ENCODE measurements at regions not wholly inside any gene's neighbourhood (a gene's known extent, or its start where the extent isn't known, plus 50 kb on each side); places are given as distances from the start of the nearest gene placed in this dataset.
"Not testable (repeated sequence)": the region's sequence is repeated elsewhere in the genome, so short reads cannot be mapped to it uniquely, and the experiment has no call there.

GRCh38 chr3:127045435-127046045, 62.6 kb downstream of the PLXNA1 start:
- DNase-seq (ENCODE audit: low spot score) (no peak), ATAC-seq (ENCODE audit: low FRiP score) (no peak)
- TF ChIP-seq CTCF (IDR thresholded peaks at IDR 0.05): no peak

GRCh38 chr3:127046690-127047089, 63.8 kb downstream of the PLXNA1 start:
- not testable (repeated sequence) for ATAC-seq (ENCODE audit: low FRiP score); DNase-seq (ENCODE audit: low spot score)

- no peak for TF ChIP-seq CTCF (IDR thresholded peaks at IDR 0.05)
- ATAC-seq (ENCODE audit: low FRiP score) (no peak), DNase-seq (ENCODE audit: low spot score) (no peak)
Measured at GRCh38 chr3:127049393-127049792, 66.5 kb downstream of the PLXNA1 start.

DNA sequence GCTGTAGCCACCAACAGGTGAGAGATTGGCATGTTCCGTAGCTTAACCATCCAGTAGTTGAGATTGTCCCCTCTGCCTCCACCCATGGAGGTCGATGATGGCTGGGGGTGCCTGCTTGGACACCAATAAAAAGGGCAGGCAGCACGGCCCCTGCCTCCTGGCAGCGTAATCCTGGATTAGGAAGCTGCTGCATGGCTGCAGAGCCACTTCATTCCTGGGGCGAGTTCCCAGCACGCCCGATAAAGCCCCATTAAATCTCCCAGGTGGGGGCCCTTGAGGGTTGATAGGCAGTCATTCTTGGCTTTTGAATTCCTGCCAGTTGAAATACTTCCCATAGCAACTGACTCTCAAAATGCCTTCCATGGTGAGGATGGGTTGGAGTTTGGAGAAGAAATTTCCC, 67.8 kb downstream of the PLXNA1 start:
- ATAC-seq (ENCODE audit: low FRiP score) (no peak), DNase-seq (ENCODE audit: low spot score) (no peak)
- TF ChIP-seq CTCF (IDR thresholded peaks at IDR 0.05): no peak

DNA sequence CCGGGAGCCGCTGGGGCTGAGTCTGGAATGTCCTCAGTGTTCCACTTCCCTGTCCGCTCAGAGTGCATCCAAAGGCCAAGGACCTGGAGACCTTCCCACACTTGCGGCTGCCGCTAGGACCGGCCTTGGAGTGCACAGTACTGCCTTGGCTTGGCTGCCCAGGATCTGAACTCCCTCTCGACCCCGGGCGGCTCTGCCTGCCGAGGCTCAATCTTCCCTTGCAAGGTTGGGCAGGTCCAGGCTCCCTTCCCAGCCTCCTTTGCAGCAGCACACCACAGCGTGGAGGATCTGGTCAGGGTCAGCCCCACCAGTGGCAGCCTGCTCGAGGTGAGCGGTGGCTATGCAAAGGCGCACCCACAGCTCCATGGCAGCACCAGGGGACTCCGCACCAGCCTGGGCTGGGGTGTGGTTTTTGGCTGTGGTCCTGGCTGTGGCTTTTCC, 69.2 kb downstream of the PLXNA1 start:
- DNase-seq (ENCODE audit: low spot score) (no peak), ATAC-seq (ENCODE audit: low FRiP score) (no peak)

GRCh38 chr3:127053026-127053425, 70.1 kb downstream of the PLXNA1 start:
- ATAC-seq (ENCODE audit: low FRiP score): no peak
- DNase-seq (ENCODE audit: low spot score): no peak
- TF ChIP-seq CTCF (IDR thresholded peaks at IDR 0.05): no peak

More for the DNA sequence above, 69.2 kb downstream of the PLXNA1 start:
- TF ChIP-seq CTCF (IDR thresholded peaks at IDR 0.05): no peak

DNA sequence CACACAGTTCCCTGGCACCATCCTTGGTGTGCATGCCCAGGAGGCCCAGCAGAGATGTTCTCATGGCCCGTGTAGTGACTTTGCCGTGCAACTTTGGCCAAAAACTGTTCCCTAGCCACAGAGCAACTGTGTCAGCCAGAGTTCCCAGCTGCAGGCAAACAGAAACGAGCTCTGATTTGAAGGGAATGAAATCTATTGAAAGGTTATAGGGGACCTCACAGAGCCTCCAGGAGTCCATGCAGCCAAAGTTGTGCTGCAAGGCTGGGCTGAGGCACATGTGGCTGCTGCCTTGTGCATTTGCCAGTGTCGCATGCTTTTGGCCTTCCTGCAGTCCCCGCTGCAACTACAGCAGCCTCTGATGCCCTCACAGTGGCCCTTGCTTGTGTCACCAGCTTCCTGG, 70.5 kb downstream of the PLXNA1 start:
- no peak for TF ChIP-seq CTCF (IDR thresholded peaks at IDR 0.05)
- DNase-seq (ENCODE audit: low spot score) (no peak), ATAC-seq (ENCODE audit: low FRiP score) (no peak)
